HepG2 (cell line): ENCODE measurements at regions not wholly inside any gene's neighbourhood (a gene's known extent, or its start where the extent isn't known, plus 50 kb on each side); places are given as distances from the start of the nearest gene placed in this dataset.

Experiments
- ATAC-seq: fragments of 200-7000 bp; cut with Tn5 transposase; 3 replicates; pipeline ENCODE4 v1.9.1; 2020; ENCODE audit warnings: mild to moderate bottlenecking, moderate library complexity
- BruUV-seq: library from RNA; stranded (reverse); fragments of 400-500 nt; replicated peaks from 2 replicates; lab custom pipeline; 2021; lab: Mats Ljungman, UMichigan
- CTCF ChIA-PET: fragments of 300-600 bp; formaldehyde crosslinking; extraction: SDS; loops from one replicate; lab custom pipeline; 2021; ENCODE audit warnings: low total read pairs, inconsistent platforms, low intra/inter-chr PET ratio; lab: Yijun Ruan, JAX
- POLR2A ChIA-PET: fragments of 350-600 bp; sonication (Branson Sonifier 250); formaldehyde crosslinking; loops from one replicate; lab custom pipeline; 2020; ENCODE audit warnings: antibody characterized with exemption, inconsistent platforms; lab: Yijun Ruan, JAX
- DNase-seq: peaks from one replicate; pipeline ENCODE4 v3.0.0-alpha.2; 2015; ENCODE audit warnings: low spot score
- FAIRE-seq: peaks from 3 replicates; lab custom pipeline; 2011; peaks lifted over from hg19 to GRCh38; lab: Jason Lieb, UNC
- H2AFZ ChIP-seq: one replicate; pipeline ENCODE4 v1.6.1; 2011; ENCODE audit warnings: low read length, inconsistent platforms
- H3K27ac ChIP-seq: fragments of 300-600 bp; 3 replicates; pipeline ENCODE4 v1.8.0; 2011; ENCODE audit warnings: mixed run types, mild to moderate bottlenecking, mixed read lengths, low read length, inconsistent platforms; ENCODE audit not compliant: insufficient read depth; ENCODE audit errors: extremely low read length
- H3K27me3 ChIP-seq, 2 experiments: fragments of 200-600 bp in 1 of 2; 2 replicates in 1 of 2; 3 replicates in 1 of 2; pipeline versions ENCODE4 v1.6.0 to v1.8.0; 2011; ENCODE audit warnings: low read length in 2 of 2, mild to moderate bottlenecking in 2 of 2, moderate library complexity in 2 of 2, inconsistent platforms in 1 of 2; ENCODE audit not compliant: insufficient read depth in 2 of 2, control insufficient read depth in 1 of 2
- H3K36me3 ChIP-seq, 2 experiments: fragments of 200-600 bp in 1 of 2; replicated peaks in 1 of 2; 2 replicates in 1 of 2; 3 replicates in 1 of 2; pipeline versions ENCODE4 v1.5.1 to v1.8.0; 2011; ENCODE audit warnings: low read length in 2 of 2, inconsistent platforms in 1 of 2; ENCODE audit not compliant: insufficient read depth in 2 of 2, control insufficient read depth in 1 of 2
- H3K4me1 ChIP-seq: 2 replicates; pipeline ENCODE4 v1.5.1; 2012; ENCODE audit warnings: low read length, inconsistent platforms; ENCODE audit not compliant: insufficient read depth
- H3K4me2 ChIP-seq: 2 replicates; pipeline ENCODE4 v1.6.0; 2011; ENCODE audit warnings: low read depth, low read length, inconsistent platforms
- H3K4me3 ChIP-seq, 3 experiments: fragments of 200-600 bp in 1 of 3; sonication (generic), shearing (Covaris generic) in 1 of 3; replicated peaks in 1 of 3; 2 replicates each; pipeline ENCODE4 v1.5.1; 2011 to 2016; ENCODE audit warnings: low read length in 3 of 3, inconsistent platforms in 2 of 3, low read depth in 2 of 3, mild to moderate bottlenecking in 2 of 3, control low read depth in 1 of 3, mixed read lengths in 1 of 3; ENCODE audit not compliant: insufficient read depth in 1 of 3
- H3K79me2 ChIP-seq: one replicate; pipeline ENCODE4 v1.6.1; 2011; ENCODE audit warnings: low read length, inconsistent platforms; ENCODE audit not compliant: insufficient read depth
- H3K9ac ChIP-seq: 2 replicates; pipeline ENCODE4 v1.6.0; 2011; ENCODE audit warnings: mild to moderate bottlenecking, low read depth, low read length, inconsistent platforms; ENCODE audit not compliant: insufficient read depth
- H3K9me3 ChIP-seq: 2 replicates; pipeline ENCODE4 v1.5.1; 2012; ENCODE audit warnings: mild to moderate bottlenecking, low read length
- H4K20me1 ChIP-seq: 2 replicates; pipeline ENCODE4 v1.6.0; 2011; ENCODE audit warnings: inconsistent platforms, mild to moderate bottlenecking, low read length, moderate library complexity; ENCODE audit not compliant: insufficient read depth
- FOXA3 ChIP-seq: IDR thresholded peaks from 2 replicates; pipeline ENCODE4 v1.6.1; 2016; ENCODE audit warnings: missing genetic modification reagents, missing compliant biosample characterization
- HHEX ChIP-seq: IDR thresholded peaks from 2 replicates; pipeline ENCODE4 v1.6.1; 2016; ENCODE audit warnings: control low read depth
- JUNB ChIP-seq: sonication (generic); formaldehyde crosslinking; IDR thresholded peaks from 2 replicates; pipeline ENCODE4 v1.8.0; 2022; ENCODE audit warnings: missing genetic modification reagents, mild to moderate bottlenecking, borderline replicate concordance
- MAFK ChIP-seq, 2 experiments: IDR thresholded peaks in 1 of 2; conservative IDR thresholded peaks in 1 of 2; 2 replicates each; pipeline ENCODE4 v1.6.1; 2011; ENCODE audit warnings: improper control_type of control experiment in 2 of 2, low read length in 2 of 2
- SP1 ChIP-seq, 2 experiments: fragments of 450-650 bp in 1 of 2; sonication (generic) in 1 of 2; formaldehyde crosslinking in 1 of 2; IDR thresholded peaks; 2 replicates each; pipeline versions ENCODE4 v1.4.0 to v1.6.1; 2016 to 2020; ENCODE audit warnings: missing genetic modification reagents in 1 of 2
- THRA ChIP-seq: sonication (generic); formaldehyde crosslinking; IDR thresholded peaks from 2 replicates; pipeline ENCODE4 v1.4.0; 2020; ENCODE audit warnings: missing genetic modification reagents, borderline replicate concordance
- ZNF839 ChIP-seq: sonication (generic); formaldehyde crosslinking; IDR thresholded peaks from 2 replicates; pipeline ENCODE4 v1.4.0; 2020; ENCODE audit warnings: missing genetic modification reagents, mild to moderate bottlenecking, borderline replicate concordance
- WGBS: methylation state at CpG from one replicate; pipeline ENCODE4 v1.1.6; 2017; ENCODE audit warnings: low lambda C conversion rate; 5-methylcytosine and 5-hydroxymethylcytosine counted together
- in situ Hi-C: cut with HindIII; loops from 2 replicates; pipeline ENCODE4 v1.10.0; 2017; ENCODE audit warnings: low pct_unique_long_range_greater_than_20kb; ENCODE audit not compliant: extremely low pct_ligation_motif_present
- intact Hi-C: fragments of 100-400 bp; cut with micrococcal nuclease; formaldehyde crosslinking; loops from one replicate; pipeline ENCODE4 v1.10.0; 2022; ENCODE audit not compliant: unreplicated experiment
- TF ChIP-seq, protein P1 (sequence below): sonication (generic); formaldehyde crosslinking; IDR thresholded peaks from 2 replicates; pipeline ENCODE4 v1.5.0; 2020; ENCODE audit warnings: missing genetic modification reagents

- ChIA-PET POLR2A (no interaction called here), CTCF (no interaction called here)
- Histone ChIP-seq H4K20me1 (no peaks in the 10 kb centered on the region), H3K4me3 (no peak overlapping the region), H3K9me3 (no peaks in the 10 kb centered on the region), H2AFZ (no peak overlapping the region), H3K4me1 (peaks cover 6% of the 10 kb centered on the region; the same call in 1 of the 2 replicates), H3K4me2 (no peak overlapping the region), H3K27me3 (0 out of 5 replicates have a peak, but pooled peaks cover 0 to 1% of the 10 kb centered on the region in 2 experiments), H3K27ac (no peak overlapping the region), H3K79me2 (no peaks in the 10 kb centered on the region), H3K36me3 (no peaks in the 10 kb centered on the region), H3K9ac (no peak overlapping the region)
- DNase-seq (no peak), ATAC-seq (no peak), FAIRE-seq (no peak)
- no TSS peak for BruUV-seq
- in situ Hi-C loops (no loop called here), intact Hi-C loops (no loop called here)
- TF ChIP-seq MAFK (conservative IDR thresholded peaks at IDR 0.05 in 1 of 2, IDR thresholded peaks at IDR 0.05 in 1 of 2; ENCODE audit: low read length in 2 of 2) (no peak), JUNB (CRISPR knock-in tag) (no peak), SP1 (IDR thresholded peaks at IDR 0.05) (no peak), SP1 (CRISPR knock-in tag; IDR thresholded peaks at IDR 0.05) (no peak), HHEX (CRISPR knock-in tag) (no peak), FOXA3 (CRISPR knock-in tag) (no peak), ZNF839 (CRISPR knock-in tag) (no peak), THRA (CRISPR knock-in tag) (no peak)
- TF ChIP-seq, protein P1, sequence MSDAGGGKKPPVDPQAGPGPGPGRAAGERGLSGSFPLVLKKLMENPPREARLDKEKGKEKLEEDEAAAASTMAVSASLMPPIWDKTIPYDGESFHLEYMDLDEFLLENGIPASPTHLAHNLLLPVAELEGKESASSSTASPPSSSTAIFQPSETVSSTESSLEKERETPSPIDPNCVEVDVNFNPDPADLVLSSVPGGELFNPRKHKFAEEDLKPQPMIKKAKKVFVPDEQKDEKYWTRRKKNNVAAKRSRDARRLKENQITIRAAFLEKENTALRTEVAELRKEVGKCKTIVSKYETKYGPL (CRISPR knock-in tag): no peak
- no CpG with 5 or more reads among the region's 1 CpG for WGBS
Observed at GRCh38 chr9:87250205-87250604, 247.5 kb upstream of the DAPK1 start.
